ENCODE measurements at regions not wholly inside any gene's neighbourhood (a gene's known extent, or its start where the extent isn't known, plus 50 kb on each side); places are given as distances from the start of the nearest gene placed in this dataset.

GRCh38 chr1:221813887-221814286, 72.0 kb upstream of the DUSP10 start:
- DNase-seq (ENCODE audit: low read depth in 2 of 2) = no peak

- DNase-seq (ENCODE audit: low read depth in 2 of 2) = no peak
These were observed 71.2 kb upstream of the DUSP10 start for GRCh38 chr1:221812905-221813597.

- DNase-seq (ENCODE audit: low read depth in 2 of 2) = no peak
These were observed 70.3 kb upstream of the DUSP10 start for GRCh38 chr1:221812088-221812752.

GRCh38 chr1:221810406-221810805, 68.5 kb upstream of the DUSP10 start:
- DNase-seq (ENCODE audit: low read depth in 2 of 2) = peak; percentile 74 to 75

GRCh38 chr1:221809091-221810029, 67.5 kb upstream of the DUSP10 start:
- DNase-seq (ENCODE audit: low read depth in 2 of 2) = no peak

- no peak for DNase-seq (ENCODE audit: low read depth in 2 of 2)
These were observed 65.1 kb upstream of the DUSP10 start for GRCh38 chr1:221806984-221807383.

- no peak for DNase-seq (ENCODE audit: low read depth in 2 of 2)
These were observed 64.3 kb upstream of the DUSP10 start for GRCh38 chr1:221806236-221806635.

GRCh38 chr1:221805121-221805520, 63.2 kb upstream of the DUSP10 start:
- no peak for DNase-seq (ENCODE audit: low read depth in 2 of 2)

GRCh38 chr1:221804303-221804702, 62.4 kb upstream of the DUSP10 start:
- DNase-seq (ENCODE audit: low read depth in 2 of 2) = no peak

GRCh38 chr1:221801773-221802516, 60.1 kb upstream of the DUSP10 start:
- peak; percentile 31 to 36 for DNase-seq (ENCODE audit: low read depth in 2 of 2)

GRCh38 chr1:221801251-221801661, 59.4 kb upstream of the DUSP10 start:
- DNase-seq (ENCODE audit: low read depth in 2 of 2) = no peak

GRCh38 chr1:221800831-221801230, 58.9 kb upstream of the DUSP10 start:
- no peak for DNase-seq (ENCODE audit: low read depth in 2 of 2)

GRCh38 chr1:221797506-221797905, 55.6 kb upstream of the DUSP10 start:
- DNase-seq (ENCODE audit: low read depth in 2 of 2) = no peak

- DNase-seq (ENCODE audit: low read depth in 2 of 2) = no peak
These were observed 54.8 kb upstream of the DUSP10 start for GRCh38 chr1:221796700-221797099.

GRCh38 chr1:221795380-221795779, 53.5 kb upstream of the DUSP10 start:
- DNase-seq (ENCODE audit: low read depth in 2 of 2) = no peak

GRCh38 chr1:221794935-221795334, 53.0 kb upstream of the DUSP10 start:
- DNase-seq (ENCODE audit: low read depth in 2 of 2) = no peak

- DNase-seq (ENCODE audit: low read depth in 2 of 2) = peak; percentile 20 to 34
These were observed 52.3 kb upstream of the DUSP10 start for GRCh38 chr1:221794079-221794670.

GRCh38 chr1:221793439-221794078, 51.7 kb upstream of the DUSP10 start:
- DNase-seq (ENCODE audit: low read depth in 2 of 2) = no peak

GRCh38 chr1:221791846-221792245, 50.0 kb upstream of the DUSP10 start:
- no peak for DNase-seq (ENCODE audit: low read depth in 2 of 2)

Data from fibroblast of skin of left quadriceps (primary cell).